Breast epithelium (tissue), 3 donors: ENCODE measurements at regions not wholly inside any gene's neighbourhood (a gene's known extent, or its start where the extent isn't known, plus 50 kb on each side); places are given as distances from the start of the nearest gene placed in this dataset.

Experiments used
- CTCF ChIP-seq, 3 donors: fragments of 450-650 bp; IDR thresholded peaks; one replicate each; pipeline ENCODE4 v1.5.1; 2016 to 2017; ENCODE audit warnings: antibody characterized with exemption in 3 of 3, mild to moderate bottlenecking in 3 of 3, moderate library complexity in 3 of 3
- POLR2AphosphoS5 ChIP-seq, 3 donors: sonication (generic); formaldehyde crosslinking; IDR thresholded peaks; one replicate each; pipeline ENCODE4 v1.6.1; 2017; ENCODE audit warnings: antibody characterized with exemption in 3 of 3

GRCh38 chr2:129654331-129654730 lies 325.1 kb upstream of the RAB6C start:
- no peak for TF ChIP-seq POLR2AphosphoS5 (IDR thresholded peaks at IDR 0.05)
- TF ChIP-seq CTCF (IDR thresholded peaks at IDR 0.05) = no peak
